ENCODE measurements at regions not wholly inside any gene's neighbourhood (a gene's known extent, or its start where the extent isn't known, plus 50 kb on each side); places are given as distances from the start of the nearest gene placed in this dataset.

DNA sequence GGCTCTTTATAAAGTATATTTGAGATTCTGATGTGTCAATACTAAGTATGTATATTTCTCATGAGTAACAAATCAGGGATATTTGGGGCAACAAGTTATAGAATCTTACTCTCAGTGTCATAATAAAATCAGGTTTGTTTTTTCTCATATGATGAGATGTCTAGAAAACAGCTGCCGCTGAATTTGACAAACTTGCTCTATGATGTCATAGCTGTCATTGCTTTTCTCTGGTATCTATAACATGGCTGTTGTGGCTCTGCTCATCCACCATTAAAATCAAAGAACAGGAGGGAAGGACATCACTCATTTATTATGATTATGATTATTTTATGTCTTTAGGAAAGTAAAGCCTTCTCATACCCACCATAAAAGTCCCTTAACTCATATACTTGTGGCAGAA lies 417.2 kb upstream of the LRRTM4 start:
- TF ChIP-seq CTCF (IDR thresholded peaks at IDR 0.05 in 4 of 5, conservative IDR thresholded peaks at IDR 0.05 in 1 of 5) (no peak), POLR2A (IDR thresholded peaks at IDR 0.05) (no peak)
- H3K27me3 ChIP-seq, result no peaks in the 10 kb centered on the region
- ATAC-seq, result no peak
- in situ Hi-C loops (cut with MboI; ENCODE audit: low sequenced_read_pairs in 4 of 4), result no loop called here
- DNase-seq, result no peak
- intact Hi-C loops (cut with DNase I; ENCODE audit: low total_unique reads), result no loop called here
- no peaks in the 10 kb centered on the region for H3K9me3 ChIP-seq
- no peak overlapping the region for H3K4me3 ChIP-seq
- no peaks in the 10 kb centered on the region for H3K36me3 ChIP-seq
- H3K4me1 ChIP-seq, result no peaks in the 10 kb centered on the region
- H3K27ac ChIP-seq, result no peak overlapping the region

- Histone ChIP-seq H3K27ac (no peak overlapping the region), H3K27me3 (no peaks in the 10 kb centered on the region), H3K36me3 (no peaks in the 10 kb centered on the region), H3K4me1 (no peaks in the 10 kb centered on the region), H3K4me3 (no peak overlapping the region), H3K9me3 (no peaks in the 10 kb centered on the region)
- ATAC-seq (no peak), DNase-seq (no peak)
- in situ Hi-C loops (cut with MboI; ENCODE audit: low sequenced_read_pairs in 4 of 4) (no loop called here), intact Hi-C loops (cut with DNase I; ENCODE audit: low total_unique reads) (no loop called here)
- TF ChIP-seq POLR2A (IDR thresholded peaks at IDR 0.05) (no peak), CTCF (IDR thresholded peaks at IDR 0.05 in 4 of 5, conservative IDR thresholded peaks at IDR 0.05 in 1 of 5) (no peak)
Observed at GRCh38 chr2:77939801-77940200, 417.6 kb upstream of the LRRTM4 start.

GRCh38 chr2:77954931-77955330 lies 432.8 kb upstream of the LRRTM4 start:
- Histone ChIP-seq H3K27me3 (no peaks in the 10 kb centered on the region), H3K4me1 (no peaks in the 10 kb centered on the region), H3K36me3 (no peaks in the 10 kb centered on the region), H3K4me3 (no peak overlapping the region), H3K27ac (no peak overlapping the region), H3K9me3 (no peaks in the 10 kb centered on the region)
- in situ Hi-C loops (cut with MboI; ENCODE audit: low sequenced_read_pairs in 4 of 4) (no loop called here), intact Hi-C loops (cut with DNase I; ENCODE audit: low total_unique reads) (no loop called here)
- DNase-seq (no peak), ATAC-seq (no peak)
- TF ChIP-seq CTCF (IDR thresholded peaks at IDR 0.05 in 4 of 5, conservative IDR thresholded peaks at IDR 0.05 in 1 of 5) (no peak), POLR2A (IDR thresholded peaks at IDR 0.05) (no peak)

- TF ChIP-seq POLR2A (IDR thresholded peaks at IDR 0.05) (no peak), CTCF (IDR thresholded peaks at IDR 0.05 in 4 of 5, conservative IDR thresholded peaks at IDR 0.05 in 1 of 5) (no peak)
- Histone ChIP-seq H3K4me1 (no peaks in the 10 kb centered on the region), H3K9me3 (no peaks in the 10 kb centered on the region), H3K36me3 (no peaks in the 10 kb centered on the region), H3K4me3 (no peak overlapping the region), H3K27ac (no peak overlapping the region), H3K27me3 (no peaks in the 10 kb centered on the region)
- in situ Hi-C loops (cut with MboI; ENCODE audit: low sequenced_read_pairs in 4 of 4), result no loop called here
- DNase-seq (no peak), ATAC-seq (no peak)
- intact Hi-C loops (cut with DNase I; ENCODE audit: low total_unique reads), result no loop called here
Observed at GRCh38 chr2:77962943-77963342, 440.8 kb upstream of the LRRTM4 start.

DNA sequence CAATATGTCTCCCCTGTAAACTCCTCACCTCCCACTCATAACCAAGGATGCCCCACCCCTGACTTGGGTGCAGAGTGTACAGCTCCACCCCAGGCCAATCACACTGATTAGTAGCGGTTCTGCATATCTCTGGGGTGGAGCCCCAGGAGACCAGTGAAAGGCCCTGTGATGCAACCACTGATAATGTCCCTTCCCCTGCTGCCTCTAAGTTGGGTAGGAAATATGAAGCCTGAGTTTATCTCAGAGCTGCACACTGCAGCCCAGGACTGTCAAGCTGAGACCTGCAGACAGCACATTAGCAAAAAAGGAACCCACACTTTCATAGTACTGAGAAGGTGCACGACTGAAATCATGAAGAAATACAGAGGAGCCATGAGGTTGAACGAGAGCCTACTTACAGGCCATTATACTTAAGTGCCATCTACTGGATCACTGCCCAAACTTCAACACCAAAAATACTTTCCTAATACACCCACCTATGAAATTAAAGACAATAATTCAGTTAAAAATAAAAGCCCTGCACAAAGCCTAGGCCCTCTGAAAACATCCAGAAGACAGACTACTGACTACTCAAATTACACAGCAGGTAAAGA lies 455.4 kb upstream of the LRRTM4 start:
- intact Hi-C loops (cut with DNase I; ENCODE audit: low total_unique reads) (no loop called here), in situ Hi-C loops (cut with MboI; ENCODE audit: low sequenced_read_pairs in 4 of 4) (no loop called here)
- Histone ChIP-seq H3K27me3 (no peaks in the 10 kb centered on the region), H3K27ac (no peak overlapping the region), H3K4me1 (no peaks in the 10 kb centered on the region), H3K9me3 (no peaks in the 10 kb centered on the region), H3K4me3 (no peak overlapping the region), H3K36me3 (no peaks in the 10 kb centered on the region)
- no peak for DNase-seq
- no peak for ATAC-seq
- TF ChIP-seq POLR2A (IDR thresholded peaks at IDR 0.05) (no peak), CTCF (IDR thresholded peaks at IDR 0.05 in 4 of 5, conservative IDR thresholded peaks at IDR 0.05 in 1 of 5) (no peak)
